ENCODE measurements at regions not wholly inside any gene's neighbourhood (a gene's known extent, or its start where the extent isn't known, plus 50 kb on each side); places are given as distances from the start of the nearest gene placed in this dataset.

DNA sequence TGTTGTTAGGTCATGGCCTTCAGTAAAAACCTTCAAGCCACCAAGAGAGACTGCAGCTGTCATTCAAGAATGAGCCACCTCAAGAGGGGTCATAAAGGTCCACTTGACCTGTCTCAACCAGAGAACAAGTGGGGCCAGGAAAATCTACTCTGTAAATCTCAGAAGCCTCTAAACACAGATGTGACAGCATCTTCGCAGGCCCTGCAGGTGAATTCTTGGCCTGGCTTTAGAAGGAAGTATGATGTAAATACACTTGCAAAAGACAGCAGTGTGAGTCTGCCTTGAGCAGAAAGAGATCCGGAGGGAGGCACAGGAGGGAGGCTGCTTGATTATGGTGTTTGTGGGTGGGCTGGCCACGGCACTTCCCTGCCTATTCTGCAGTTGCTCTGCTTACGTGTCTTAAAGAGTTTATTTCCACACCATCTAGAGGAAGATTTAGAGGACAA is 1082.9 kb downstream of the UQCRFS1 start:
- H3K36me3 ChIP-seq: no peaks in the 10 kb centered on the region
- H3K4me1 ChIP-seq: no peaks in the 10 kb centered on the region
- H3K27ac ChIP-seq (replicated peaks): no peak overlapping the region
- peaks cover 4% of the 10 kb centered on the region for H3K9me3 ChIP-seq (replicated peaks)
- no peak for DNase-seq
- H3K4me3 ChIP-seq: no peak overlapping the region
- no peaks in the 10 kb centered on the region for H3K27me3 ChIP-seq (ENCODE audit: low read depth)
- TF ChIP-seq, protein P1, sequence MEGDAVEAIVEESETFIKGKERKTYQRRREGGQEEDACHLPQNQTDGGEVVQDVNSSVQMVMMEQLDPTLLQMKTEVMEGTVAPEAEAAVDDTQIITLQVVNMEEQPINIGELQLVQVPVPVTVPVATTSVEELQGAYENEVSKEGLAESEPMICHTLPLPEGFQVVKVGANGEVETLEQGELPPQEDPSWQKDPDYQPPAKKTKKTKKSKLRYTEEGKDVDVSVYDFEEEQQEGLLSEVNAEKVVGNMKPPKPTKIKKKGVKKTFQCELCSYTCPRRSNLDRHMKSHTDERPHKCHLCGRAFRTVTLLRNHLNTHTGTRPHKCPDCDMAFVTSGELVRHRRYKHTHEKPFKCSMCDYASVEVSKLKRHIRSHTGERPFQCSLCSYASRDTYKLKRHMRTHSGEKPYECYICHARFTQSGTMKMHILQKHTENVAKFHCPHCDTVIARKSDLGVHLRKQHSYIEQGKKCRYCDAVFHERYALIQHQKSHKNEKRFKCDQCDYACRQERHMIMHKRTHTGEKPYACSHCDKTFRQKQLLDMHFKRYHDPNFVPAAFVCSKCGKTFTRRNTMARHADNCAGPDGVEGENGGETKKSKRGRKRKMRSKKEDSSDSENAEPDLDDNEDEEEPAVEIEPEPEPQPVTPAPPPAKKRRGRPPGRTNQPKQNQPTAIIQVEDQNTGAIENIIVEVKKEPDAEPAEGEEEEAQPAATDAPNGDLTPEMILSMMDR (IDR thresholded peaks at IDR 0.05; ENCODE audit: borderline replicate concordance): no peak
- intact Hi-C loops (cut with micrococcal nuclease): no loop called here

DNA sequence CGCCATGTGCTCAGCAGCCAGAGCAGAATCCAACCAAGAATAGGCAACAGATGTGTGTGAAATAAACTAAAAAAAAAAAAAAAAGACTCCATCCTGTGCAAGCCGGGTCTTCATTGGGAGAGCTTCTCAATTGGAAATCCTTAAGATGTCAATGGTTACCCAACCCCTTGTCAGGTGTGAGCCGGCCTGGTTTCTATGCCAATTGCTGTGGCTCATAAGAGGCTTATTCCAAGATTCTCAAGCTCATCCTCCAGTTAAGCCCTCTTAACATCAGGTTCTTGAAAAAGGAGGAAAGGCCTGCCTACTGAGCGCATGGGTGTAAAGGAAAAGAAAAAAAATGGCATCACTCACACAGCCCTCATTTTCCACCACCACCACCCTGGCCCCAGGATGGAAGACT is 1084.6 kb downstream of the UQCRFS1 start:
- Histone ChIP-seq H3K36me3 (no peaks in the 10 kb centered on the region), H3K27me3 (ENCODE audit: low read depth) (no peaks in the 10 kb centered on the region), H3K4me1 (no peaks in the 10 kb centered on the region), H3K27ac (replicated peaks) (no peak overlapping the region), H3K4me3 (no peak overlapping the region), H3K9me3 (replicated peaks) (peaks cover 5% of the 10 kb centered on the region)
- intact Hi-C loops (cut with micrococcal nuclease): no loop called here
- TF ChIP-seq, protein P1 (IDR thresholded peaks at IDR 0.05; ENCODE audit: borderline replicate concordance): no peak
- no peak for DNase-seq

GRCh38 chr19:28126135-28126898 is 1086.6 kb downstream of the UQCRFS1 start:
- DNase-seq: no peak
- H3K4me3 ChIP-seq: no peak overlapping the region
- no peaks in the 10 kb centered on the region for H3K36me3 ChIP-seq
- H3K9me3 ChIP-seq (replicated peaks): peaks cover 5% of the 10 kb centered on the region
- TF ChIP-seq, protein P1 (IDR thresholded peaks at IDR 0.05; ENCODE audit: borderline replicate concordance): no peak
- H3K27ac ChIP-seq (replicated peaks): no peak overlapping the region
- intact Hi-C loops (cut with micrococcal nuclease): no loop called here
- H3K27me3 ChIP-seq (ENCODE audit: low read depth): no peaks in the 10 kb centered on the region
- H3K4me1 ChIP-seq: no peaks in the 10 kb centered on the region

- peaks cover 5% of the 10 kb centered on the region for H3K9me3 ChIP-seq (replicated peaks)
- H3K27ac ChIP-seq (replicated peaks): no peak overlapping the region
- H3K27me3 ChIP-seq (ENCODE audit: low read depth): no peaks in the 10 kb centered on the region
- no peaks in the 10 kb centered on the region for H3K36me3 ChIP-seq
- no peaks in the 10 kb centered on the region for H3K4me1 ChIP-seq
- no peak for DNase-seq
- TF ChIP-seq, protein P1 (IDR thresholded peaks at IDR 0.05; ENCODE audit: borderline replicate concordance): no peak
- H3K4me3 ChIP-seq: no peak overlapping the region
- intact Hi-C loops (cut with micrococcal nuclease): no loop called here
Measured at GRCh38 chr19:28122734-28123133, 1090.2 kb downstream of the UQCRFS1 start.

- H3K4me3 ChIP-seq: no peak overlapping the region
- no peak overlapping the region for H3K27ac ChIP-seq (replicated peaks)
- TF ChIP-seq, protein P1 (IDR thresholded peaks at IDR 0.05; ENCODE audit: borderline replicate concordance): no peak
- H3K27me3 ChIP-seq (ENCODE audit: low read depth): no peaks in the 10 kb centered on the region
- H3K36me3 ChIP-seq: no peaks in the 10 kb centered on the region
- H3K9me3 ChIP-seq (replicated peaks): no peaks in the 10 kb centered on the region
- intact Hi-C loops (cut with micrococcal nuclease): no loop called here
- no peaks in the 10 kb centered on the region for H3K4me1 ChIP-seq
- DNase-seq: no peak
Measured at GRCh38 chr19:28118235-28118634, 1094.7 kb downstream of the UQCRFS1 start.

Data from left ventricle myocardium inferior (tissue), 1 donor.